8988T (cell line): ENCODE measurements at regions not wholly inside any gene's neighbourhood (a gene's known extent, or its start where the extent isn't known, plus 50 kb on each side); places are given as distances from the start of the nearest gene placed in this dataset.

Experiments
- DNase-seq: peaks from one replicate; pipeline ENCODE4 v3.0.0; 2011

DNA sequence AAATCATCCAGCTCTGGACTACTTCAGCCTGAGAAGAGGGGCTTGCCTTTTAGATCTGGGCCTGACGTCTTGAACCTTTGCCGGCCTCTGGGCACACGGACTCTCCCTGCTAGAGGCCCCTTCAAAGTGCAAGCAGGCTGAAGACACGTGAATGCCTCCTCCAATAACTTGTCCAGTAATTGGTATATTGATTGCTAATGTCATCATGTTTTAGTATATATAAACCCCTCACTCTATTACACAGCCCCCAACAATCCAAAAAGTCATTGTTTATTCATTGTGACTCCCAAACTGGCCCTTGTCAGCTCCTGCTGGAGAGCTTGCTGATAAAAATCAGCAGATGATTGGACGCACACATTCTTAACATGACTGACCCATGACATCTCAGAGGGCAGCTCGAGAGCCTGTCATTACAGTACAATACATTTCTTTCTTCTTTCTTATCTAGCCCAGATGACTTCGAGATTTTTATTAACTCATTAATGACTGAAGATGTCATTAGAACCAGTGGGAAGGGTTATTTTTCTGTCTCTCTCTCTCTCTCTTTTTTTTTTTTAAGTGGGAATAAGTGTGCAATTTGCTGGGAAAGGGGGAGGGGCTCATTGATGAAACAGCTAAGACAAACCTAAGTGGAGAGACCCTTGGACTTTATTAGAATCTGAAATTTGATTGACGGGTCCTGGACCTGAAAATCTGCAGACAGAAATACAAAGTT is 65.5 kb upstream of the NR2F2 start:
- DNase-seq = no peak

DNA sequence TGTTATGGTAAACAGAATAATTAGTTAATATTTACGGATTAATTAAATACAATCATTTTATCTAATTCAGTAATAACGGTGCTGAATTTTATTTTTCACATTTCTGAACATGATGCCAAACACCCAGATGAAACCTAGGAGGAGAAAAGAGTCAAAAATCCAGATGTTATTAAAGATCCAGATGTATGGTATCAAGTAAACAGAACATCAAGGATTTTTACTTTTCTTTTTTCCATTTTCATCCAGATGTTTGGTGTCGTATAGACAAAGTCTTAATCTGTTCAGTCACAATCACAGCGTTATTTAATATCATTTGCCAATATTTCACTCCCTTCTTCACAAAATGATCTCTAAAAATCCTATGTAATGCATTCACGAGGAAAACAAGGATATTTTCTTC is 64.0 kb upstream of the NR2F2 start:
- DNase-seq = no peak

DNA sequence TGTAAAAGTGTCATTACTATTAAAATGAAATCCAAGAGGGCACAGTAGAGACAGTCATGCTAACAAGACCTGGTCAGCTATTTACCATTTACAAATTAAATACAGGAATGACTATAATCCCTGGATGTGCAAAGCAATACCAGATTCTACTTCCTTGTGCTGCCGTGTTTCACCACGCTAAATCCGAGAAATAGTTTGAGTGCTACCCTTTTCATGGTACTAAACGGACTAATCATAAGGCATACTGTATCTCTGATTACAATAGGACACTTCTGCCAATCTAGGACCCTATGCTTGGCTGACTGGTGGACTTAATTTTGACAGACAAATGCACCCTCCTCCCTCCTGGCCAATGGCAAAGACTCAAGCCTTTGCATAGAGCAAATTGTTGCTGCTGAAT is 63.0 kb upstream of the NR2F2 start:
- no peak for DNase-seq

- DNase-seq = no peak
Measured at GRCh38 chr15:96268442-96269204, 61.9 kb upstream of the NR2F2 start.

GRCh38 chr15:96270581-96271172 is 59.8 kb upstream of the NR2F2 start:
- DNase-seq = no peak

GRCh38 chr15:96272427-96272826 is 58.1 kb upstream of the NR2F2 start:
- DNase-seq = no peak

DNA sequence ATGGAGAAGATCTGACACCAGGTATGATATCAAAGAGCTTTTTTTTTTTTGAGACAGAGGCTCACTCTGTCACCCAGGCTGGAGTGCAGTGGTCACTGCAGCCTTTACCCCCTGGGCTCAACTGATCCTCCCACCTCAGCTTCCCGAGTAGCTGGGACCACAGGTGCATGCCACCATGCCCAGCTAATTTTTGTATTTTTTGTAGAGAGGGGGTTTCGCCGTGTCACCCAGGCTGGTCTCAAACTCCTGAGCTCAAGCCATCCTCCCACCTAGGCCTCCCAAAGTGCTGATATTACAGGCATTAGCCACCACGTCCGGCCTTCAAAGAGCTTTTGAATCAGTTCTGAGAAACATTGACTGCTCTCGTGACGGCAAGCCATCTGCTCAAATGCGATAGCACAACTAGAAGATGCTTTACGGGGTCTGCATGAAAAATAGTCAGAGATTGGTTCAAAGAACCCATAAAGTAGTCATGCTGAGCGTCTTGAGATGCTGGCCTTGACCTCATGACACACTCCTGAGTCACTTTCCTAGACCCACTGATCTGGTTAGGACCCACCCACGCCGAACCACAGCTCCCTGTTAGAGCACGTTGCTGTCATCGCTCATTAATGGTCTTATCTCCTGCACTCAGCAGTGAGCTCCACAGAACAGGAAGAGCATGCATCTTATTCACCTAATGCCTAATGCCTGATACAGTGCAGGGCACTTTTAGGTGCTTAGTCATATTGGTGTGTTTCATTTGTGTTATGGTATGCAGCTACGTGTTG is 57.0 kb upstream of the NR2F2 start:
- peak; percentile 23 for DNase-seq

GRCh38 chr15:96274087-96274440 is 56.4 kb upstream of the NR2F2 start:
- DNase-seq = no peak

DNA sequence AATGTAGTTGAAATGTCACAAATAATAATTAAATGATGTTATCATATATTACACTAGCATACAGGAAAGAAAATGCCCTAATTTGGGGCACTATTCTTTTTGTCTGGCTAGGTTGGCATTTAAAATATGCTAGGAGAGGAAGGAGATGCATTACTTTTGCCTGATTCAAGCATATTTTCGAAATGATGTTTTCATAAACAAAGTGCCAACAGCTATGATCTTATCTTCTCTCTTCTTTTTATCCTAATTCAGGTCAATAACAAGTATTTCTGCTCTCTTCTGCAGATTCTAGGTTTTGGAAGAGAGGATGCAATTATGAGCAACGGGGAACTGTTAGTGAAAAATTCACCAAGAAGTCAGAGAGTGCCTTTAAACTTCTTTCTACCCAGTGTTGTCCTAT is 55.8 kb upstream of the NR2F2 start:
- DNase-seq = no peak

DNA sequence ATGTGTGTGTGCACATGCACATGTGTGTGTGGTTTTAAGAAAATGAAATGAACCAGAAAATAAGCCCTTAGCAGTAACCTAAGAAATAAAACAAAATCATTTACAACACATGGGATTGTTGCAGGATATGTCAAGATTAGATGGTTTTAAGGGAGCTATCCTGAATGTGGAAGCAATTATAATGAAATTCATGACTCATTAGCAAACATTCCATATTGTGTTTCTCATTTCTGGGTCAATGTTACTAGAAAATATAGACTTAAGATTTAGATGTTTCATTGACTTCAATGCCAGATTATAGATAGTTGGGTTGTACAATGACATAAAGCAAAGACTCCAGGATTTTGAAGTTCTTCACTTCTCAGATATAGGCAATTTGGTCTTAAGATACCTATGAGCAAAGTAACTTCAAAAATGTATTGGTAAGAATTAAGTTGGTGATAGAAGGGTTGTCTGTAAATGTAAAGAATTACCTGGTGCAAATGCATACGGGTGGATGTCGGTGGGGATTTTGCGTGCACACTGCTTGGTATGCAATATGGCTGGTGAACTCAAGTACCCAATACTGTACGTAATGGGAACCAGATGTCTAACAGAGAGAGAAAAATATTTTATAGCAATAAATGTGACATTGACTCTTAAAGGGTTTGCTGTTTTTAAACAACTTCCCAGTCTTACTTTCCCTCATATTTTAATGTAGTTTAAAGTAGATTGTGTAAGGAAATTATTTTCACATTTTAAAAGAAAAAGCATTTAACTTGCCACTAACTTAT is 53.9 kb upstream of the NR2F2 start:
- no peak for DNase-seq
